CD8-positive, alpha-beta memory T cell (primary cell): ENCODE measurements at regions not wholly inside any gene's neighbourhood (a gene's known extent, or its start where the extent isn't known, plus 50 kb on each side); places are given as distances from the start of the nearest gene placed in this dataset.
"Not testable (repeated sequence)": the region's sequence is repeated elsewhere in the genome, so short reads cannot be mapped to it uniquely, and the experiment has no call there.

ENCODE experiments used
- CTCF ChIA-PET: fragments of 350-600 bp; sonication (Branson Sonifier 250); formaldehyde crosslinking; loops from one replicate; lab custom pipeline; 2021; ENCODE audit warnings: antibody characterized with exemption; lab: Charles Lee
- POLR2A ChIA-PET: fragments of 350-600 bp; sonication (Branson Sonifier 250); formaldehyde crosslinking; loops from one replicate; lab custom pipeline; 2021; ENCODE audit warnings: antibody characterized with exemption; lab: Charles Lee
- DNase-seq, 5 donors: peaks; one replicate each; pipeline versions ENCODE4 v3.0.0 to v3.0.0-alpha.2; 2020 to 2022; ENCODE audit warnings: mixed read lengths in 1 of 5
- H3K27ac ChIP-seq: one replicate; pipeline ENCODE4 v1.7.0; 2013; ENCODE audit warnings: low read depth, mild to moderate bottlenecking, low read length, moderate library complexity
- H3K27me3 ChIP-seq: 2 replicates; pipeline ENCODE4 v1.7.0; 2013; ENCODE audit warnings: low read length, mild to moderate bottlenecking; ENCODE audit not compliant: insufficient read depth, poor library complexity, severe bottlenecking
- H3K36me3 ChIP-seq: 2 replicates; pipeline ENCODE4 v1.7.0; 2013; ENCODE audit warnings: mild to moderate bottlenecking, low read length, moderate library complexity; ENCODE audit not compliant: insufficient read depth
- H3K4me1 ChIP-seq: 2 replicates; pipeline ENCODE4 v1.7.0; 2013; ENCODE audit warnings: mild to moderate bottlenecking, low read length, moderate library complexity; ENCODE audit not compliant: insufficient read depth
- H3K4me3 ChIP-seq: 2 replicates; pipeline ENCODE4 v1.7.0; 2013; ENCODE audit warnings: mild to moderate bottlenecking, low read length
- H3K9me3 ChIP-seq: 2 replicates; pipeline ENCODE4 v1.7.0; 2013; ENCODE audit warnings: mild to moderate bottlenecking, low read length
- H3K27ac Mint-ChIP-seq, 8 donors: one replicate each; pipeline ENCODE4 v1.8.0; 2020 to 2021; ENCODE audit warnings: mixed read lengths in 8 of 8, mild to moderate bottlenecking in 6 of 8, inconsistent platforms in 3 of 8, moderate library complexity in 3 of 8
- H3K27me3 Mint-ChIP-seq, 2 donors: one replicate each; pipeline ENCODE4 v1.8.0; 2020 to 2021; ENCODE audit warnings: mixed read lengths in 2 of 2, mild to moderate bottlenecking in 1 of 2, moderate library complexity in 1 of 2
- H3K36me3 Mint-ChIP-seq, 3 donors: one replicate each; pipeline ENCODE4 v1.8.0; 2020 to 2021; ENCODE audit warnings: mixed read lengths in 3 of 3, inconsistent platforms in 1 of 3, mild to moderate bottlenecking in 1 of 3
- H3K4me1 Mint-ChIP-seq, 3 donors: one replicate each; pipeline ENCODE4 v1.8.0; 2020 to 2021; ENCODE audit warnings: mixed read lengths in 3 of 3, inconsistent platforms in 1 of 3, mild to moderate bottlenecking in 1 of 3
- H3K4me3 Mint-ChIP-seq, 7 donors: one replicate each; pipeline ENCODE4 v1.8.0; 2020 to 2021; ENCODE audit warnings: mixed read lengths in 7 of 7, mild to moderate bottlenecking in 6 of 7, moderate library complexity in 4 of 7, inconsistent platforms in 2 of 7
- H3K9me3 Mint-ChIP-seq, 5 donors: one replicate each; pipeline ENCODE4 v1.8.0; 2020 to 2022; ENCODE audit warnings: mixed read lengths in 5 of 5, mild to moderate bottlenecking in 3 of 5, moderate library complexity in 2 of 5, inconsistent platforms in 1 of 5

- DNase-seq, result no peak
- Histone ChIP-seq H3K4me1 (no peaks in the 10 kb centered on the region), H3K27me3 (no peaks in the 10 kb centered on the region), H3K9me3 (no peaks in the 10 kb centered on the region), H3K27ac (no peak overlapping the region), H3K4me3 (no peak overlapping the region), H3K36me3 (no peaks in the 10 kb centered on the region)
- H3K27ac Mint-ChIP-seq, result no peak overlapping the region
- CTCF ChIA-PET, result no interaction called here
- no peak overlapping the region for H3K4me3 Mint-ChIP-seq
- H3K36me3 Mint-ChIP-seq, result no peaks in the 10 kb centered on the region
- no peaks in the 10 kb centered on the region for H3K9me3 Mint-ChIP-seq
- H3K4me1 Mint-ChIP-seq, result no peaks in the 10 kb centered on the region
- H3K27me3 Mint-ChIP-seq, result peaks cover 0 to 5% of the 10 kb centered on the region in 2 donors
- POLR2A ChIA-PET, result no interaction called here
Observed at GRCh38 chr15:85277847-85278370, 102.5 kb upstream of the AKAP13 start.

GRCh38 chr15:85280203-85280602 lies 100.2 kb upstream of the AKAP13 start:
- Histone ChIP-seq H3K27me3 (no peaks in the 10 kb centered on the region), H3K36me3 (no peaks in the 10 kb centered on the region), H3K4me1 (no peaks in the 10 kb centered on the region), H3K9me3 (no peaks in the 10 kb centered on the region), H3K4me3 (no peak overlapping the region), H3K27ac (no peak overlapping the region)
- H3K4me3 Mint-ChIP-seq, result no peak overlapping the region
- POLR2A ChIA-PET, result no interaction called here
- no peaks in the 10 kb centered on the region for H3K36me3 Mint-ChIP-seq
- no peak for DNase-seq
- H3K27ac Mint-ChIP-seq, result peak overlapping the region in 1 of 8 donors; percentile 56
- H3K9me3 Mint-ChIP-seq, result no peaks in the 10 kb centered on the region
- CTCF ChIA-PET, result no interaction called here
- H3K27me3 Mint-ChIP-seq, result peaks cover 0 to 5% of the 10 kb centered on the region in 2 donors
- H3K4me1 Mint-ChIP-seq, result no peaks in the 10 kb centered on the region

- Histone ChIP-seq H3K36me3 (no peaks in the 10 kb centered on the region), H3K27ac (no peak overlapping the region), H3K9me3 (no peaks in the 10 kb centered on the region), H3K4me1 (no peaks in the 10 kb centered on the region), H3K4me3 (no peak overlapping the region), H3K27me3 (no peaks in the 10 kb centered on the region)
- no peak for DNase-seq
- H3K9me3 Mint-ChIP-seq, result no peaks in the 10 kb centered on the region
- ChIA-PET POLR2A (no interaction called here), CTCF (no interaction called here)
- H3K27ac Mint-ChIP-seq, result no peak overlapping the region
- no peaks in the 10 kb centered on the region for H3K4me1 Mint-ChIP-seq
- peaks cover 0 to 5% of the 10 kb centered on the region in 2 donors for H3K27me3 Mint-ChIP-seq
- no peak overlapping the region for H3K4me3 Mint-ChIP-seq
- H3K36me3 Mint-ChIP-seq, result no peaks in the 10 kb centered on the region
Observed at GRCh38 chr15:85281293-85281882, 99.0 kb upstream of the AKAP13 start.

GRCh38 chr15:85282504-85283115 lies 97.8 kb upstream of the AKAP13 start:
- no peaks in the 10 kb centered on the region for H3K4me1 Mint-ChIP-seq
- CTCF ChIA-PET, result no interaction called here
- no peak overlapping the region for H3K27ac ChIP-seq
- no peak overlapping the region for H3K4me3 Mint-ChIP-seq
- H3K9me3 ChIP-seq, result no peaks in the 10 kb centered on the region
- H3K4me3 ChIP-seq, result no peak overlapping the region
- H3K4me1 ChIP-seq, result no peaks in the 10 kb centered on the region
- no peaks in the 10 kb centered on the region for H3K36me3 ChIP-seq
- H3K9me3 Mint-ChIP-seq, result no peaks in the 10 kb centered on the region
- no peak overlapping the region for H3K27ac Mint-ChIP-seq
- POLR2A ChIA-PET, result no interaction called here
- peaks cover 0 to 2% of the 10 kb centered on the region in 2 donors for H3K27me3 Mint-ChIP-seq
- DNase-seq, result no peak
- no peaks in the 10 kb centered on the region for H3K27me3 ChIP-seq
- no peaks in the 10 kb centered on the region for H3K36me3 Mint-ChIP-seq

GRCh38 chr15:85283815-85284214 lies 96.6 kb upstream of the AKAP13 start:
- DNase-seq, H3K4me3 Mint-ChIP-seq, H3K27ac Mint-ChIP-seq, H3K27ac ChIP-seq, H3K36me3 Mint-ChIP-seq, H3K27me3 Mint-ChIP-seq, H3K27me3 ChIP-seq, H3K4me1 Mint-ChIP-seq, H3K4me3 ChIP-seq, CTCF ChIA-PET, H3K9me3 Mint-ChIP-seq, POLR2A ChIA-PET, H3K36me3 ChIP-seq, H3K4me1 ChIP-seq, H3K9me3 ChIP-seq: not testable (repeated sequence)

GRCh38 chr15:85284497-85284896 lies 95.9 kb upstream of the AKAP13 start:
- CTCF ChIA-PET, result no interaction called here
- POLR2A ChIA-PET, result no interaction called here

GRCh38 chr15:85289677-85290365 lies 90.6 kb upstream of the AKAP13 start:
- H3K4me1 ChIP-seq, result no peaks in the 10 kb centered on the region
- CTCF ChIA-PET, result interaction anchor here (1.4 kb wide), 1 partner anchor 9 kb away, joined by 4 read pairs; no protein-coding TSS in a partner anchor
- no peaks in the 10 kb centered on the region for H3K4me1 Mint-ChIP-seq
- no peaks in the 10 kb centered on the region for H3K36me3 ChIP-seq
- peaks cover 4 to 20% of the 10 kb centered on the region in 2 donors for H3K27me3 Mint-ChIP-seq
- H3K27ac ChIP-seq, result no peak overlapping the region
- no peak overlapping the region for H3K4me3 Mint-ChIP-seq
- no peaks in the 10 kb centered on the region for H3K9me3 Mint-ChIP-seq
- H3K9me3 ChIP-seq, result no peaks in the 10 kb centered on the region
- H3K27ac Mint-ChIP-seq, result no peak overlapping the region
- H3K4me3 ChIP-seq, result no peak overlapping the region
- H3K36me3 Mint-ChIP-seq, result peaks cover 0 to 2% (median 0%) of the 10 kb centered on the region in 3 donors
- H3K27me3 ChIP-seq, result no peaks in the 10 kb centered on the region
- POLR2A ChIA-PET, result interaction anchor here (1.2 kb wide), 1 partner anchor 124 kb away, joined by 4 read pairs; no protein-coding TSS in a partner anchor
- DNase-seq, result peak in 2 of 5 donors; percentile 1 to 30

More at GRCh38 chr15:85284497-85284896, 95.9 kb upstream of the AKAP13 start:
- H3K4me3 ChIP-seq, result no peak overlapping the region
- no peaks in the 10 kb centered on the region for H3K9me3 Mint-ChIP-seq
- peak overlapping the region in 1 of 8 donors; percentile 81 for H3K27ac Mint-ChIP-seq
- no peak for DNase-seq
- no peak overlapping the region for H3K4me3 Mint-ChIP-seq
- peaks cover 2 to 8% of the 10 kb centered on the region in 2 donors for H3K27me3 Mint-ChIP-seq
- no peaks in the 10 kb centered on the region for H3K36me3 ChIP-seq
- no peaks in the 10 kb centered on the region for H3K4me1 ChIP-seq
- no peaks in the 10 kb centered on the region for H3K27me3 ChIP-seq
- no peak overlapping the region for H3K27ac ChIP-seq
- H3K4me1 Mint-ChIP-seq, result no peaks in the 10 kb centered on the region
- no peaks in the 10 kb centered on the region for H3K36me3 Mint-ChIP-seq
- no peaks in the 10 kb centered on the region for H3K9me3 ChIP-seq

GRCh38 chr15:85292583-85292982 lies 87.8 kb upstream of the AKAP13 start:
- not testable (repeated sequence) for H3K36me3 Mint-ChIP-seq, H3K36me3 ChIP-seq, H3K4me3 ChIP-seq, H3K27me3 ChIP-seq, DNase-seq, H3K9me3 ChIP-seq, H3K4me3 Mint-ChIP-seq, H3K27ac Mint-ChIP-seq, H3K9me3 Mint-ChIP-seq, H3K4me1 ChIP-seq, H3K27ac ChIP-seq
- POLR2A ChIA-PET, result interaction anchor here (0.7 kb wide), 1 partner anchor 289 kb away, joined by 5 read pairs; no protein-coding TSS in a partner anchor
- CTCF ChIA-PET, result interaction anchor here (0.7 to 1.4 kb wide), 3 partner anchors 14 to 121 kb away, joined by 3 to 6 read pairs (median 5); no protein-coding TSS in a partner anchor
- Mint-ChIP-seq H3K4me1 (peaks cover 11 to 14% (median 12%) of the 10 kb centered on the region in 3 donors), H3K27me3 (peaks cover 3 to 20% of the 10 kb centered on the region in 2 donors)
